Epithelial cell of prostate (primary cell): ENCODE measurements at regions not wholly inside any gene's neighbourhood (a gene's known extent, or its start where the extent isn't known, plus 50 kb on each side); places are given as distances from the start of the nearest gene placed in this dataset.

Source experiments
- DNase-seq: peaks from one replicate; pipeline ENCODE4 v3.0.0-alpha.2; 2011; ENCODE audit warnings: low read depth, low spot score
- H3K27ac ChIP-seq: fragments of 450-650 bp; 2 replicates; pipeline ENCODE4 v1.5.1; 2017; ENCODE audit warnings: mild to moderate bottlenecking

- DNase-seq = no peak
- no peak overlapping the region for H3K27ac ChIP-seq
Measured at GRCh38 chr13:31081316-31081715, 80.4 kb downstream of the HSPH1 start.

GRCh38 chr13:31074756-31075155 lies 86.9 kb downstream of the HSPH1 start:
- DNase-seq = no peak
- no peak overlapping the region for H3K27ac ChIP-seq

GRCh38 chr13:31073859-31074718 lies 87.6 kb downstream of the HSPH1 start:
- no peak overlapping the region for H3K27ac ChIP-seq
- DNase-seq = no peak

- H3K27ac ChIP-seq = no peak overlapping the region
- DNase-seq = no peak
Measured at GRCh38 chr13:31072041-31072440, 89.7 kb downstream of the HSPH1 start.

GRCh38 chr13:31069808-31070534 lies 91.7 kb downstream of the HSPH1 start:
- H3K27ac ChIP-seq = no peak overlapping the region
- no peak for DNase-seq

GRCh38 chr13:31068119-31068423 lies 93.6 kb downstream of the HSPH1 start:
- no peak for DNase-seq

GRCh38 chr13:31067416-31068118 lies 94.1 kb downstream of the HSPH1 start:
- H3K27ac ChIP-seq = no peak overlapping the region
- DNase-seq = no peak

More at GRCh38 chr13:31068119-31068423, 93.6 kb downstream of the HSPH1 start:
- no peak overlapping the region for H3K27ac ChIP-seq

GRCh38 chr13:31064636-31065035 lies 97.1 kb downstream of the HSPH1 start:
- H3K27ac ChIP-seq = no peak overlapping the region
- DNase-seq = no peak

GRCh38 chr13:31063772-31064171 lies 97.9 kb downstream of the HSPH1 start:
- no peak overlapping the region for H3K27ac ChIP-seq
- no peak for DNase-seq

GRCh38 chr13:31060655-31061054 lies 101.0 kb downstream of the HSPH1 start:
- no peak for DNase-seq
- H3K27ac ChIP-seq = no peak overlapping the region

GRCh38 chr13:31060220-31060619 lies 101.5 kb downstream of the HSPH1 start:
- DNase-seq = no peak
- no peak overlapping the region for H3K27ac ChIP-seq

GRCh38 chr13:31057403-31058033 lies 104.2 kb downstream of the HSPH1 start:
- H3K27ac ChIP-seq = no peak overlapping the region
- DNase-seq = no peak

GRCh38 chr13:31056644-31057271 lies 104.9 kb downstream of the HSPH1 start:
- H3K27ac ChIP-seq = no peak overlapping the region
- DNase-seq = no peak

GRCh38 chr13:31055589-31055988 lies 106.1 kb downstream of the HSPH1 start:
- DNase-seq = no peak
- H3K27ac ChIP-seq = no peak overlapping the region

GRCh38 chr13:31054632-31055031 lies 107.1 kb downstream of the HSPH1 start:
- no peak for DNase-seq
- H3K27ac ChIP-seq = no peak overlapping the region

GRCh38 chr13:31053896-31054295 lies 107.8 kb downstream of the HSPH1 start:
- no peak overlapping the region for H3K27ac ChIP-seq
- DNase-seq = no peak

GRCh38 chr13:31053091-31053490 lies 108.6 kb downstream of the HSPH1 start:
- no peak overlapping the region for H3K27ac ChIP-seq
- no peak for DNase-seq

GRCh38 chr13:31052478-31052877 lies 109.2 kb downstream of the HSPH1 start:
- no peak overlapping the region for H3K27ac ChIP-seq
- DNase-seq = no peak

GRCh38 chr13:31051999-31052398 lies 109.7 kb downstream of the HSPH1 start:
- H3K27ac ChIP-seq = no peak overlapping the region
- no peak for DNase-seq
